ENCODE measurements at regions not wholly inside any gene's neighbourhood (a gene's known extent, or its start where the extent isn't known, plus 50 kb on each side); places are given as distances from the start of the nearest gene placed in this dataset.
"Not testable (repeated sequence)": the region's sequence is repeated elsewhere in the genome, so short reads cannot be mapped to it uniquely, and the experiment has no call there.

DNA sequence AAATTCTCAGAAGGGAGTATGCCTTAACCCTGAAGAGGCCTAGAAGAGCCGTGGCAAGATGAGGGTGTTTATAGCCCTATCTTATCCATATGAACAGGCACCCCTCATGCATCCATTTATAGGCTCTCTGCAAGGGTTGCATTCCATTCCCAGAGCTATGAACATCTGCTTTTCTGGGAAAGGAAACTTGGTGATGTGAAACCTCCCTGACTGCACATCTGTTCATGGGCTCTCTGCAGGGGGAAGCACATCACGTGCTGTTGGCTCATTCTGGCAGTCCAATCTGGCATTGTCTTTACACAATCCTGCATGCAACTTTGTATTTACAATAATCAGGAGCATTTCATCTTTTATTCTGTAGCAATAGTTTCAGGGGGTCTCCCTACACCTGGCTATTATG, 143.6 kb upstream of the API5 start:
- TF ChIP-seq SMC3 (conservative IDR thresholded peaks at IDR 0.05; ENCODE audit: poor library complexity); POLR2AphosphoS5 (IDR thresholded peaks at IDR 0.05); EP300 (conservative IDR thresholded peaks at IDR 0.05; ENCODE audit: poor library complexity, severe bottlenecking); RAD21 (conservative IDR thresholded peaks at IDR 0.05); EZH2 (IDR thresholded peaks at IDR 0.05; ENCODE audit: borderline replicate concordance, insufficient read depth, low read length, poor library complexity, severe bottlenecking); MXI1 (conservative IDR thresholded peaks at IDR 0.05; ENCODE audit: poor library complexity, severe bottlenecking); TAF1 (IDR thresholded peaks at IDR 0.05; ENCODE audit: low read depth): not testable (repeated sequence)
- TF ChIP-seq, protein P1, sequence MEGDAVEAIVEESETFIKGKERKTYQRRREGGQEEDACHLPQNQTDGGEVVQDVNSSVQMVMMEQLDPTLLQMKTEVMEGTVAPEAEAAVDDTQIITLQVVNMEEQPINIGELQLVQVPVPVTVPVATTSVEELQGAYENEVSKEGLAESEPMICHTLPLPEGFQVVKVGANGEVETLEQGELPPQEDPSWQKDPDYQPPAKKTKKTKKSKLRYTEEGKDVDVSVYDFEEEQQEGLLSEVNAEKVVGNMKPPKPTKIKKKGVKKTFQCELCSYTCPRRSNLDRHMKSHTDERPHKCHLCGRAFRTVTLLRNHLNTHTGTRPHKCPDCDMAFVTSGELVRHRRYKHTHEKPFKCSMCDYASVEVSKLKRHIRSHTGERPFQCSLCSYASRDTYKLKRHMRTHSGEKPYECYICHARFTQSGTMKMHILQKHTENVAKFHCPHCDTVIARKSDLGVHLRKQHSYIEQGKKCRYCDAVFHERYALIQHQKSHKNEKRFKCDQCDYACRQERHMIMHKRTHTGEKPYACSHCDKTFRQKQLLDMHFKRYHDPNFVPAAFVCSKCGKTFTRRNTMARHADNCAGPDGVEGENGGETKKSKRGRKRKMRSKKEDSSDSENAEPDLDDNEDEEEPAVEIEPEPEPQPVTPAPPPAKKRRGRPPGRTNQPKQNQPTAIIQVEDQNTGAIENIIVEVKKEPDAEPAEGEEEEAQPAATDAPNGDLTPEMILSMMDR (IDR thresholded peaks at IDR 0.05; ENCODE audit: poor library complexity, severe bottlenecking), result not testable (repeated sequence)
- TF ChIP-seq, protein P2, sequence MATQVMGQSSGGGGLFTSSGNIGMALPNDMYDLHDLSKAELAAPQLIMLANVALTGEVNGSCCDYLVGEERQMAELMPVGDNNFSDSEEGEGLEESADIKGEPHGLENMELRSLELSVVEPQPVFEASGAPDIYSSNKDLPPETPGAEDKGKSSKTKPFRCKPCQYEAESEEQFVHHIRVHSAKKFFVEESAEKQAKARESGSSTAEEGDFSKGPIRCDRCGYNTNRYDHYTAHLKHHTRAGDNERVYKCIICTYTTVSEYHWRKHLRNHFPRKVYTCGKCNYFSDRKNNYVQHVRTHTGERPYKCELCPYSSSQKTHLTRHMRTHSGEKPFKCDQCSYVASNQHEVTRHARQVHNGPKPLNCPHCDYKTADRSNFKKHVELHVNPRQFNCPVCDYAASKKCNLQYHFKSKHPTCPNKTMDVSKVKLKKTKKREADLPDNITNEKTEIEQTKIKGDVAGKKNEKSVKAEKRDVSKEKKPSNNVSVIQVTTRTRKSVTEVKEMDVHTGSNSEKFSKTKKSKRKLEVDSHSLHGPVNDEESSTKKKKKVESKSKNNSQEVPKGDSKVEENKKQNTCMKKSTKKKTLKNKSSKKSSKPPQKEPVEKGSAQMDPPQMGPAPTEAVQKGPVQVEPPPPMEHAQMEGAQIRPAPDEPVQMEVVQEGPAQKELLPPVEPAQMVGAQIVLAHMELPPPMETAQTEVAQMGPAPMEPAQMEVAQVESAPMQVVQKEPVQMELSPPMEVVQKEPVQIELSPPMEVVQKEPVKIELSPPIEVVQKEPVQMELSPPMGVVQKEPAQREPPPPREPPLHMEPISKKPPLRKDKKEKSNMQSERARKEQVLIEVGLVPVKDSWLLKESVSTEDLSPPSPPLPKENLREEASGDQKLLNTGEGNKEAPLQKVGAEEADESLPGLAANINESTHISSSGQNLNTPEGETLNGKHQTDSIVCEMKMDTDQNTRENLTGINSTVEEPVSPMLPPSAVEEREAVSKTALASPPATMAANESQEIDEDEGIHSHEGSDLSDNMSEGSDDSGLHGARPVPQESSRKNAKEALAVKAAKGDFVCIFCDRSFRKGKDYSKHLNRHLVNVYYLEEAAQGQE (IDR thresholded peaks at IDR 0.05; ENCODE audit: borderline replicate concordance), result not testable (repeated sequence)
